Keratinocyte (primary cell): ENCODE measurements at regions not wholly inside any gene's neighbourhood (a gene's known extent, or its start where the extent isn't known, plus 50 kb on each side); places are given as distances from the start of the nearest gene placed in this dataset.

ENCODE experiments used
- DNase-seq: peaks from one replicate; pipeline ENCODE4 v3.0.0-alpha.2; 2011; ENCODE audit warnings: low read depth, missing footprints, low spot score
- FAIRE-seq: peaks from 2 replicates; lab custom pipeline; 2011; peaks lifted over from hg19 to GRCh38; lab: Jason Lieb, UNC
- H2AFZ ChIP-seq: 2 replicates; pipeline ENCODE4 v1.6.0; 2012; ENCODE audit warnings: low read length, control low read depth, inconsistent platforms; ENCODE audit not compliant: control insufficient read depth
- H3K27ac ChIP-seq: 2 replicates; pipeline ENCODE4 v1.5.1; 2011; ENCODE audit warnings: low read length; ENCODE audit not compliant: control insufficient read depth, insufficient read depth
- H3K27me3 ChIP-seq: 3 replicates; pipeline ENCODE4 v1.6.0; 2011; ENCODE audit warnings: low read length; ENCODE audit not compliant: control insufficient read depth, insufficient read depth; ENCODE audit errors: extremely low read depth
- H3K36me3 ChIP-seq, 2 experiments: 2 replicates in 1 of 2; 3 replicates in 1 of 2; pipeline ENCODE4 v1.5.1; 2011; ENCODE audit warnings: low read length in 2 of 2, mild to moderate bottlenecking in 1 of 2; ENCODE audit not compliant: control insufficient read depth in 2 of 2, insufficient read depth in 2 of 2; ENCODE audit errors: extremely low read depth in 1 of 2
- H3K4me1 ChIP-seq: 3 replicates; pipeline ENCODE4 v1.5.1; 2011; ENCODE audit warnings: low read length; ENCODE audit not compliant: control insufficient read depth, insufficient read depth; ENCODE audit errors: extremely low read depth
- H3K4me2 ChIP-seq: 3 replicates; pipeline ENCODE4 v1.6.0; 2011; ENCODE audit warnings: low read depth, low read length; ENCODE audit not compliant: control insufficient read depth, insufficient read depth; ENCODE audit errors: extremely low read depth
- H3K4me3 ChIP-seq, 3 experiments: fragments of 200-600 bp in 1 of 3; sonication (generic) in 1 of 3; 2 replicates in 2 of 3; 3 replicates in 1 of 3; pipeline ENCODE4 v1.5.1; 2011 to 2016; ENCODE audit warnings: low read length in 3 of 3, mild to moderate bottlenecking in 3 of 3, control low read depth in 2 of 3, inconsistent platforms in 1 of 3, low read depth in 1 of 3, mixed read lengths in 1 of 3, mixed run types in 1 of 3, moderate library complexity in 1 of 3; ENCODE audit not compliant: control insufficient read depth in 2 of 3, insufficient read depth in 2 of 3; ENCODE audit errors: extremely low read depth in 1 of 3
- H3K79me2 ChIP-seq: 2 replicates; pipeline ENCODE4 v1.6.0; 2012; ENCODE audit warnings: low read length; ENCODE audit not compliant: control insufficient read depth, insufficient read depth
- H3K9ac ChIP-seq: 3 replicates; pipeline ENCODE4 v1.6.0; 2011; ENCODE audit warnings: low read length; ENCODE audit not compliant: control insufficient read depth, insufficient read depth; ENCODE audit errors: extremely low read depth
- H3K9me1 ChIP-seq: 3 replicates; pipeline ENCODE4 v1.6.0; 2011; ENCODE audit warnings: low read length; ENCODE audit not compliant: control insufficient read depth, insufficient read depth; ENCODE audit errors: extremely low read depth
- H3K9me3 ChIP-seq: 2 replicates; pipeline ENCODE4 v1.5.1; 2012; ENCODE audit warnings: low read depth, low read length; ENCODE audit not compliant: control insufficient read depth
- H4K20me1 ChIP-seq: 3 replicates; pipeline ENCODE4 v1.6.0; 2011; ENCODE audit warnings: low read length; ENCODE audit not compliant: control insufficient read depth, insufficient read depth; ENCODE audit errors: extremely low read depth
- EZH2 ChIP-seq: IDR thresholded peaks from one replicate; pipeline ENCODE4 v1.6.1; 2012; ENCODE audit warnings: inconsistent platforms, mild to moderate bottlenecking, low read length, moderate library complexity
- dilution Hi-C: fragments of 300-500 bp; cut with MboI; formaldehyde crosslinking; loops from one replicate; pipeline ENCODE4 v1.7.0; 2020; ENCODE audit warnings: low sequenced_read_pairs; ENCODE audit not compliant: extremely low pct_ligation_motif_present
- TF ChIP-seq, protein P1 (sequence below), 3 experiments: IDR thresholded peaks in 1 of 3; conservative IDR thresholded peaks in 1 of 3; optimal IDR thresholded peaks in 1 of 3; 2 replicates in 2 of 3; 3 replicates in 1 of 3; pipeline versions ENCODE3 to v1.5.1; 2011; ENCODE audit warnings: low read length in 3 of 3, mild to moderate bottlenecking in 3 of 3, moderate library complexity in 2 of 3, control low read depth in 1 of 3, inconsistent platforms in 1 of 3; ENCODE audit not compliant: insufficient read depth in 2 of 3; ENCODE audit errors: extremely low read depth in 1 of 3

DNA sequence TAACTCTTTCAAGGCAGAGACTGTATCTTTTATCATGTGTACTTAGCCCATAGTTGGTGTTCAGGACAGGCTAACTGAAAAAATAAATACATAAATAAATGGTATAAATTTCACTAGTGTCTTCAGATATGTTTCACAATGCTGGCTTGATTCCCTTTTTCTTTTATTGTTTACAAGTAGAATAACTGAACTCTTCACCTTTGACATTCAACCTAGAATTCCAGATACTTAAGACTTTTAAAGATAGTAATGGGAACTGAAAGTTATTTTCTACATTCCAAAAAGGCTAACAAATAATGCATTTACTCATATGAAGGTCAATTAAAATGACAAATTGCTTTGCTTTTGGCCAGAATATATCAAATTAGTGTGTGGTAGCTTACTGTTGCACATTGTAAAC lies 411.3 kb upstream of the TENM4 start:
- Histone ChIP-seq H3K27me3 (no peaks in the 10 kb centered on the region), H3K9ac (no peak overlapping the region), H3K79me2 (no peaks in the 10 kb centered on the region), H3K9me3 (no peaks in the 10 kb centered on the region), H2AFZ (no peak overlapping the region), H3K4me3 (no peak overlapping the region), H4K20me1 (no peaks in the 10 kb centered on the region), H3K27ac (no peak overlapping the region), H3K9me1 (no peaks in the 10 kb centered on the region), H3K4me1 (no peaks in the 10 kb centered on the region), H3K36me3 (no peaks in the 10 kb centered on the region), H3K4me2 (no peak overlapping the region)
- dilution Hi-C loops: no loop called here
- TF ChIP-seq, protein P1, sequence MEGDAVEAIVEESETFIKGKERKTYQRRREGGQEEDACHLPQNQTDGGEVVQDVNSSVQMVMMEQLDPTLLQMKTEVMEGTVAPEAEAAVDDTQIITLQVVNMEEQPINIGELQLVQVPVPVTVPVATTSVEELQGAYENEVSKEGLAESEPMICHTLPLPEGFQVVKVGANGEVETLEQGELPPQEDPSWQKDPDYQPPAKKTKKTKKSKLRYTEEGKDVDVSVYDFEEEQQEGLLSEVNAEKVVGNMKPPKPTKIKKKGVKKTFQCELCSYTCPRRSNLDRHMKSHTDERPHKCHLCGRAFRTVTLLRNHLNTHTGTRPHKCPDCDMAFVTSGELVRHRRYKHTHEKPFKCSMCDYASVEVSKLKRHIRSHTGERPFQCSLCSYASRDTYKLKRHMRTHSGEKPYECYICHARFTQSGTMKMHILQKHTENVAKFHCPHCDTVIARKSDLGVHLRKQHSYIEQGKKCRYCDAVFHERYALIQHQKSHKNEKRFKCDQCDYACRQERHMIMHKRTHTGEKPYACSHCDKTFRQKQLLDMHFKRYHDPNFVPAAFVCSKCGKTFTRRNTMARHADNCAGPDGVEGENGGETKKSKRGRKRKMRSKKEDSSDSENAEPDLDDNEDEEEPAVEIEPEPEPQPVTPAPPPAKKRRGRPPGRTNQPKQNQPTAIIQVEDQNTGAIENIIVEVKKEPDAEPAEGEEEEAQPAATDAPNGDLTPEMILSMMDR (optimal IDR thresholded peaks at IDR 0.05 in 1 of 3, IDR thresholded peaks at IDR 0.05 in 1 of 3, conservative IDR thresholded peaks at IDR 0.05 in 1 of 3; ENCODE audit: extremely low read depth in 1 of 3, insufficient read depth in 2 of 3, low read length in 3 of 3): no peak
- no peak for TF ChIP-seq EZH2
- DNase-seq (no peak), FAIRE-seq (no peak)

DNA sequence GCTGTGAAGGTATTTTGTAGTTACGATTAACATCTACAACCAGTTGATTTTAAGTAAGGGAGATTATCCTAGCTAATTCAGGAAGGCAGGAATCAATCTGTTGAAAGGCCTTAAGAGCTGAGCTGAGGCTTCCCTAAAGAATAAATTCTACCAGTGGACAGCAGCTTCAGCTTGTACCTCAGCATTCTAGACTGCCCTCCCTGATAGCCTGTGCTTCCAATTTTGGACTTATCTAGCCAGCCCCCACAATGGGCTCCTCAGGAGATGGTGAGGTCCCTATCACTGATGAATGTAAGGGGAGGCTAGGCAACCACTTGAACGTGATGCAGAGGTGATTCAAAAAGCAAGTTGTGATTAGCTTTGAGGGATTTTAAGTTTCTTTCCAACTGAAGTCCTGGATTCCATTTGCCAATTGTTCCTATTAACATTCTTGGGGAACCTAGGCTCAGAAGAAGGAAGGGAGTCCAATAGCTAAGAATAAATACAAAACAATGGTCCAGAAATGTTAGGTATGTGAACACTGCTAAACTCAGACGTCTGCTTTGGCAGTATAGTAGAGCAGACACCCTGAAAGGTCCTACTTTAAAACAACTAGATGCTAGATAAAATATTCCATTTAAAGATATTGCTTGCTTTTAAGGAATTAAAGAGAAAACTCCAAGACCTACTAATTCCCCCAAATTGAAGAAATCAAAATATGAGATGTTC lies 404.3 kb upstream of the TENM4 start:
- FAIRE-seq (no peak), DNase-seq (no peak)
- TF ChIP-seq, protein P1 (optimal IDR thresholded peaks at IDR 0.05 in 1 of 3, IDR thresholded peaks at IDR 0.05 in 1 of 3, conservative IDR thresholded peaks at IDR 0.05 in 1 of 3; ENCODE audit: extremely low read depth in 1 of 3, insufficient read depth in 2 of 3, low read length in 3 of 3): no peak
- no peak for TF ChIP-seq EZH2
- no peak overlapping the region for H3K9ac ChIP-seq
- H4K20me1 ChIP-seq: no peaks in the 10 kb centered on the region
- no peaks in the 10 kb centered on the region for H3K27me3 ChIP-seq
- H3K36me3 ChIP-seq: no peaks in the 10 kb centered on the region
- no peaks in the 10 kb centered on the region for H3K4me1 ChIP-seq
- no peaks in the 10 kb centered on the region for H3K9me1 ChIP-seq
- no peak overlapping the region for H3K27ac ChIP-seq
- dilution Hi-C loops: no loop called here
- H3K9me3 ChIP-seq: no peaks in the 10 kb centered on the region
- H3K79me2 ChIP-seq: no peaks in the 10 kb centered on the region
- H3K4me3 ChIP-seq: no peak overlapping the region
- no peak overlapping the region for H2AFZ ChIP-seq
- H3K4me2 ChIP-seq: no peak overlapping the region
